GM12864 (cell line): ENCODE measurements at regions not wholly inside any gene's neighbourhood (a gene's known extent, or its start where the extent isn't known, plus 50 kb on each side); places are given as distances from the start of the nearest gene placed in this dataset.

Experiments
- DNase-seq: peaks from one replicate; pipeline ENCODE4 v3.0.0-alpha.2; 2011; ENCODE audit warnings: low read depth
- H3K4me3 ChIP-seq: 2 replicates; pipeline ENCODE4 v1.5.1; 2011; ENCODE audit warnings: mild to moderate bottlenecking, low read depth, low read length, control low read depth
- CTCF ChIP-seq: IDR thresholded peaks from 2 replicates; pipeline ENCODE4 v1.5.1; 2011; ENCODE audit warnings: low read depth, mild to moderate bottlenecking, moderate library complexity, low read length, control low read depth, inconsistent platforms; ENCODE audit errors: missing control alignments

GRCh38 chr16:51228097-51228659, 77.1 kb upstream of the SALL1 start:
- H3K4me3 ChIP-seq: no peak overlapping the region
- no peak for DNase-seq
- no peak for TF ChIP-seq CTCF

- no peak for TF ChIP-seq CTCF
- DNase-seq: no peak
- no peak overlapping the region for H3K4me3 ChIP-seq
Measured at GRCh38 chr16:51225878-51226277, 74.8 kb upstream of the SALL1 start.

GRCh38 chr16:51224317-51224716, 73.2 kb upstream of the SALL1 start:
- TF ChIP-seq CTCF: no peak
- DNase-seq: no peak
- no peak overlapping the region for H3K4me3 ChIP-seq

GRCh38 chr16:51222016-51222415, 70.9 kb upstream of the SALL1 start:
- no peak overlapping the region for H3K4me3 ChIP-seq
- DNase-seq: no peak
- no peak for TF ChIP-seq CTCF

GRCh38 chr16:51211148-51211547, 60.1 kb upstream of the SALL1 start:
- no peak for TF ChIP-seq CTCF
- DNase-seq: no peak
- H3K4me3 ChIP-seq: no peak overlapping the region

- no peak overlapping the region for H3K4me3 ChIP-seq
- TF ChIP-seq CTCF: no peak
- DNase-seq: no peak
Measured at GRCh38 chr16:51210087-51210486, 59.0 kb upstream of the SALL1 start.

GRCh38 chr16:51201604-51202003, 50.5 kb upstream of the SALL1 start:
- no peak for TF ChIP-seq CTCF
- H3K4me3 ChIP-seq: no peak overlapping the region
- no peak for DNase-seq
